ENCODE measurements at regions not wholly inside any gene's neighbourhood (a gene's known extent, or its start where the extent isn't known, plus 50 kb on each side); places are given as distances from the start of the nearest gene placed in this dataset.

DNA sequence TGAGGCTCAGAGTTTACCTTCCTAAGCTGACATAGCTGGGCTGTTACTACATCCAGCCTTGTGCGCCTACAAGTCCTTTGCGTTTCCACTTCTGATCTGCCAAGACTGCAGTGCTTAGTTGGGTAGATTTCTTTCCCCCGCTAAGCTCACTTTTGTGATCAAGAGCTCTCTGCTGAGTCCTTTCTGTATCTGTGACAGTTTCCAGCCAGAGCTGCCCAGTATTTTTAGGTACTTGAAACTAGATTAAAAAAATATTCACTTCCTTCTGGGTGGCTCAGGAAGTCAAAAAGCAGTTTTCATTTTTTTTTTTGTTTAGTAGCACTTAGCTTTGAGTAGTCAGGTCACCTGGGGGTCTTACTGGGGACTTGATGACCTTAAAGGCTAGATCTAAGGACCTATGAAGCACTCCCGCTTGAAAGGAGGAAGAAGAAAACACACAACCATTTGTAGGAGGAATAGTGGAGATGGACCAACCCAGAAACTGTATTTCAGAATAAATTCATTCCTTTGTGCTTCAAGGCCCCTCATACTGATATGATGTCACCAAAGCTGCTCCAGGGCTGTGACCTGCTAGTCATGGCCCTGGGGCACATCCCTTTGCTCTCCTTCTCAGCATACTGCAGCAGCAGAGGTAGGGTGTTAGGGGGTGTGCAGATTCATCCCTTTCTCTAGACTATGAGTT lies 75.6 kb upstream of the HNF1B start:
- TF ChIP-seq EZH2 (IDR thresholded peaks at IDR 0.05; ENCODE audit: insufficient read depth, poor library complexity, severe bottlenecking) = no peak
- no peak for TF ChIP-seq EZH2phosphoT487 (IDR thresholded peaks at IDR 0.05; ENCODE audit: insufficient read depth, low read depth)

All from GM23248 (cell line).